ENCODE measurements at regions not wholly inside any gene's neighbourhood (a gene's known extent, or its start where the extent isn't known, plus 50 kb on each side); places are given as distances from the start of the nearest gene placed in this dataset.

DNA sequence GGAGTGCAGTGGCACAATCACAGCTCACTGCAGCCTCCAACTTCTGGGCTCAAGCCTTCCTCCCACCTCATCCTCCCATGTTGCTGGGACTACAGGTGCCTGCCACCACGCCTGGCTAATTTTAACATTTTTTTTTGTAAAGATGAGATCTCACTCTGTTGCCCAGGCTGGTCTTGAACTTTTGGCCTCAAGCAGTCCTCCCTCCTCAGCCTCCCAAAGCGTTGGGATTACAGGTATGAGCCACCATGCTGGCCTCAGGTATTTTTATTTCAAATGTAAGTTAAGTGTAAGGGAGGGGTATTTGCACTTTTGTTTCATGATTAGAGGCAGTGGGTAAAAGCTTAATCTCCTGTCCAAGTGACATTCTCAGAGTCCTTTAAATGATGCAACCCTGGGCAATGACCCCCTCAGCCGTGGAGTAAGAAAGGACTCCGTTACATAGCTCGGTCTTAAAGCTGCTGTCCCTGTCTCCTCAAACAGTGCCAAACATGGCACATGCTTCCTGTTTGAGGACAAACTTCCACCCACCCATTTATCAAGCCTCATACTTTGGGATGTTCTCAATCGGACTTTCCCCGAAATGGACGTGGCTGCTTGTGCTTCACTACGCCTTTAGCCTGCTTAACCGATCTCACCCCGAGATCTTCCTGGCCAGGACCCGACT is 296.1 kb downstream of the BAMBI start (continued):
- no peak for TF ChIP-seq SP2 (IDR thresholded peaks at IDR 0.05; ENCODE audit: extremely low read depth, low read depth, low read length, poor library complexity, severe bottlenecking)
- no peak; the same call in none of the 2 replicates for TF ChIP-seq HDAC8 (tag; IDR thresholded peaks at IDR 0.05)
- TF ChIP-seq PTTG1 (tag; IDR thresholded peaks at IDR 0.05; ENCODE audit: low read depth), result 0 out of 2 replicates have a peak, but pooled peaks have one; percentile 22
- TF ChIP-seq PHB (CRISPR knock-in tag; IDR thresholded peaks at IDR 0.05), result no peak
- no peak for TF ChIP-seq TRIM28 (IDR thresholded peaks at IDR 0.05)
- peak; percentile 83 for TF ChIP-seq JUND (IDR thresholded peaks at IDR 0.05; ENCODE audit: borderline replicate concordance, low read depth, low read length)
- peak; percentile 33; the same call in 1 of the 3 replicates for TF ChIP-seq JUND (tag; IDR thresholded peaks at IDR 0.05; ENCODE audit: borderline replicate concordance, low read depth, low read length)
- no peak for TF ChIP-seq HDGF (IDR thresholded peaks at IDR 0.05)
- TF ChIP-seq SMAD1 (IDR thresholded peaks at IDR 0.05; ENCODE audit: low read depth, low read length, partially characterized antibody), result no peak
- TF ChIP-seq ZNF586 (CRISPR knock-in tag; conservative IDR thresholded peaks at IDR 0.05), result no peak
- TF ChIP-seq CBX8 (IDR thresholded peaks at IDR 0.05; ENCODE audit: borderline replicate concordance, extremely low read depth, low read depth, low read length, poor library complexity, severe bottlenecking), result no peak
- no peak for TF ChIP-seq THRAP3 (IDR thresholded peaks at IDR 0.05; ENCODE audit: borderline replicate concordance)
- TF ChIP-seq ETV5 (CRISPR knock-in tag; IDR thresholded peaks at IDR 0.05; ENCODE audit: low read depth), result no peak
- TF ChIP-seq, protein P1, sequence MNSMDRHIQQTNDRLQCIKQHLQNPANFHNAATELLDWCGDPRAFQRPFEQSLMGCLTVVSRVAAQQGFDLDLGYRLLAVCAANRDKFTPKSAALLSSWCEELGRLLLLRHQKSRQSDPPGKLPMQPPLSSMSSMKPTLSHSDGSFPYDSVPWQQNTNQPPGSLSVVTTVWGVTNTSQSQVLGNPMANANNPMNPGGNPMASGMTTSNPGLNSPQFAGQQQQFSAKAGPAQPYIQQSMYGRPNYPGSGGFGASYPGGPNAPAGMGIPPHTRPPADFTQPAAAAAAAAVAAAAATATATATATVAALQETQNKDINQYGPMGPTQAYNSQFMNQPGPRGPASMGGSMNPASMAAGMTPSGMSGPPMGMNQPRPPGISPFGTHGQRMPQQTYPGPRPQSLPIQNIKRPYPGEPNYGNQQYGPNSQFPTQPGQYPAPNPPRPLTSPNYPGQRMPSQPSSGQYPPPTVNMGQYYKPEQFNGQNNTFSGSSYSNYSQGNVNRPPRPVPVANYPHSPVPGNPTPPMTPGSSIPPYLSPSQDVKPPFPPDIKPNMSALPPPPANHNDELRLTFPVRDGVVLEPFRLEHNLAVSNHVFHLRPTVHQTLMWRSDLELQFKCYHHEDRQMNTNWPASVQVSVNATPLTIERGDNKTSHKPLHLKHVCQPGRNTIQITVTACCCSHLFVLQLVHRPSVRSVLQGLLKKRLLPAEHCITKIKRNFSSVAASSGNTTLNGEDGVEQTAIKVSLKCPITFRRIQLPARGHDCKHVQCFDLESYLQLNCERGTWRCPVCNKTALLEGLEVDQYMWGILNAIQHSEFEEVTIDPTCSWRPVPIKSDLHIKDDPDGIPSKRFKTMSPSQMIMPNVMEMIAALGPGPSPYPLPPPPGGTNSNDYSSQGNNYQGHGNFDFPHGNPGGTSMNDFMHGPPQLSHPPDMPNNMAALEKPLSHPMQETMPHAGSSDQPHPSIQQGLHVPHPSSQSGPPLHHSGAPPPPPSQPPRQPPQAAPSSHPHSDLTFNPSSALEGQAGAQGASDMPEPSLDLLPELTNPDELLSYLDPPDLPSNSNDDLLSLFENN (IDR thresholded peaks at IDR 0.05; ENCODE audit: low read depth in 2 of 2, low read length in 2 of 2), result no peak
- no peak for TF ChIP-seq RFX7 (CRISPR knock-in tag; IDR thresholded peaks at IDR 0.05)
- TF ChIP-seq ARID1B (IDR thresholded peaks at IDR 0.05), result peak; percentile 37; the same call in 1 of the 2 replicates
- TF ChIP-seq DMBX1 (CRISPR knock-in tag; IDR thresholded peaks at IDR 0.05; ENCODE audit: borderline replicate concordance), result peak; percentile 81; the same call in 1 of the 2 replicates
- no peak for TF ChIP-seq NR2C1 (IDR thresholded peaks at IDR 0.05)
- TF ChIP-seq NR2C1 (tag; IDR thresholded peaks at IDR 0.05), result peak; percentile 53; the same call in 1 of the 2 replicates
- TF ChIP-seq, protein P2, sequence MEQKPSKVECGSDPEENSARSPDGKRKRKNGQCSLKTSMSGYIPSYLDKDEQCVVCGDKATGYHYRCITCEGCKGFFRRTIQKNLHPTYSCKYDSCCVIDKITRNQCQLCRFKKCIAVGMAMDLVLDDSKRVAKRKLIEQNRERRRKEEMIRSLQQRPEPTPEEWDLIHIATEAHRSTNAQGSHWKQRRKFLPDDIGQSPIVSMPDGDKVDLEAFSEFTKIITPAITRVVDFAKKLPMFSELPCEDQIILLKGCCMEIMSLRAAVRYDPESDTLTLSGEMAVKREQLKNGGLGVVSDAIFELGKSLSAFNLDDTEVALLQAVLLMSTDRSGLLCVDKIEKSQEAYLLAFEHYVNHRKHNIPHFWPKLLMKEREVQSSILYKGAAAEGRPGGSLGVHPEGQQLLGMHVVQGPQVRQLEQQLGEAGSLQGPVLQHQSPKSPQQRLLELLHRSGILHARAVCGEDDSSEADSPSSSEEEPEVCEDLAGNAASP (IDR thresholded peaks at IDR 0.05), result no peak
- 0 out of 2 replicates have a peak, but pooled peaks have one; percentile 21 for TF ChIP-seq DPF2 (IDR thresholded peaks at IDR 0.05)
- peak; percentile 63; the same call in 1 of the 2 replicates for TF ChIP-seq NFRKB (IDR thresholded peaks at IDR 0.05; ENCODE audit: low read depth)
- TF ChIP-seq MAFG (tag; conservative IDR thresholded peaks at IDR 0.05), result no peak
- no peak for TF ChIP-seq FOXJ2 (tag; IDR thresholded peaks at IDR 0.05)
- TF ChIP-seq ZBTB7A (IDR thresholded peaks at IDR 0.05; ENCODE audit: borderline replicate concordance, control insufficient read depth, low read depth, low read length), result no peak
- TF ChIP-seq ZNF764 (CRISPR knock-in tag; IDR thresholded peaks at IDR 0.05; ENCODE audit: low read depth), result no peak
